ENCODE measurements at regions not wholly inside any gene's neighbourhood (a gene's known extent, or its start where the extent isn't known, plus 50 kb on each side); places are given as distances from the start of the nearest gene placed in this dataset.

- TF ChIP-seq CTCF (conservative IDR thresholded peaks at IDR 0.05 in 1 of 2, IDR thresholded peaks at IDR 0.05 in 1 of 2; ENCODE audit: low read depth in 1 of 2, low read length in 2 of 2): no peak
- TF ChIP-seq EZH2 (IDR thresholded peaks at IDR 0.05; ENCODE audit: low read length, missing control alignments): no peak
Measured at GRCh38 chr2:209121691-209122090, 302.2 kb upstream of the MAP2 start.
